Stimulated activated CD4-positive, alpha-beta T cell treated with anti-CD3 and anti-CD28 coated beads, TNF-alpha, amount 100 ng/mL, for 1 hour (primary cell): ENCODE measurements at regions not wholly inside any gene's neighbourhood (a gene's known extent, or its start where the extent isn't known, plus 50 kb on each side); places are given as distances from the start of the nearest gene placed in this dataset.

Experiments
- DNase-seq, 3 donors: peaks; one replicate each; pipeline ENCODE4 v3.0.0-alpha.2; 2020; ENCODE audit warnings: low read depth in 3 of 3, low spot score in 1 of 3

- no peak for DNase-seq
These were observed 342.2 kb upstream of the DYNLRB2 start for GRCh38 chr16:80198311-80199299.

GRCh38 chr16:80197741-80198201, 343.0 kb upstream of the DYNLRB2 start:
- no peak for DNase-seq

GRCh38 chr16:80191928-80192327, 348.9 kb upstream of the DYNLRB2 start:
- no peak for DNase-seq

GRCh38 chr16:80189476-80190175, 351.2 kb upstream of the DYNLRB2 start:
- no peak for DNase-seq

GRCh38 chr16:80176114-80176513, 364.7 kb upstream of the DYNLRB2 start:
- DNase-seq: no peak

- DNase-seq: no peak
These were observed 365.8 kb upstream of the DYNLRB2 start for GRCh38 chr16:80175011-80175410.

GRCh38 chr16:80174416-80174815, 366.4 kb upstream of the DYNLRB2 start:
- no peak for DNase-seq

- no peak for DNase-seq
These were observed 369.0 kb upstream of the DYNLRB2 start for GRCh38 chr16:80171746-80172145.

GRCh38 chr16:80171199-80171598, 369.6 kb upstream of the DYNLRB2 start:
- no peak for DNase-seq

- no peak for DNase-seq
These were observed 373.0 kb upstream of the DYNLRB2 start for GRCh38 chr16:80167657-80168390.

GRCh38 chr16:80166082-80166481, 374.7 kb upstream of the DYNLRB2 start:
- no peak for DNase-seq

GRCh38 chr16:80164966-80165550, 375.7 kb upstream of the DYNLRB2 start:
- DNase-seq: no peak

GRCh38 chr16:80163339-80163738, 377.5 kb upstream of the DYNLRB2 start:
- DNase-seq: no peak

GRCh38 chr16:80161799-80162739, 378.7 kb upstream of the DYNLRB2 start:
- no peak for DNase-seq

GRCh38 chr16:80158766-80159165, 382.0 kb upstream of the DYNLRB2 start:
- no peak for DNase-seq

GRCh38 chr16:80151722-80152111, 389.1 kb upstream of the DYNLRB2 start:
- no peak for DNase-seq

- no peak for DNase-seq
These were observed 389.6 kb upstream of the DYNLRB2 start for GRCh38 chr16:80150978-80151721.

- DNase-seq: no peak
These were observed 392.0 kb upstream of the DYNLRB2 start for GRCh38 chr16:80148826-80149225.

- no peak for DNase-seq
These were observed 393.7 kb upstream of the DYNLRB2 start for GRCh38 chr16:80147026-80147655.
